GM19452 (cell line): ENCODE measurements at regions not wholly inside any gene's neighbourhood (a gene's known extent, or its start where the extent isn't known, plus 50 kb on each side); places are given as distances from the start of the nearest gene placed in this dataset.
"Not testable (repeated sequence)": the region's sequence is repeated elsewhere in the genome, so short reads cannot be mapped to it uniquely, and the experiment has no call there.

ENCODE experiments used
- ATAC-seq: cut with Tn5 transposase; IDR thresholded peaks from one replicate; pipeline ENCODE4 v1.9.1; 2021; ENCODE audit not compliant: unreplicated experiment

DNA sequence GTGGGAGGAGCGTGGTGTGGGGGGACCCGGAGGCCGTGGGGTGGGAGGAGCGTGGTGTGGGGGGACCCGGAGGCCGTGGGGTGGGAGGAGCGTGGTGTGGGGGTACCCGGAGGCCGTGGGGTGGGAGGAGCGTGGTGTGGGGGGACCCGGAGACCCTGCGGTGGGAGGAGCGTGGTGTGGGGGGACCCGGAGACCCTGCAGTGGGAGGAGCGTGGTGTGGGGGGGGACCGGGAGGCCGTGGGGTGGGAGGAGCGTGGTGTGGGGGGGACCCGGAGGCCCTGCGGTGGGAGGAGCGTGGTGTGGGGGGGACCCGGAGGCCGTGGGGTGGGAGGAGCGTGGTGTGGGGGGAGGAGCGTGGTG, 203.5 kb downstream of the DLL1 start:
- ATAC-seq: not testable (repeated sequence)

DNA sequence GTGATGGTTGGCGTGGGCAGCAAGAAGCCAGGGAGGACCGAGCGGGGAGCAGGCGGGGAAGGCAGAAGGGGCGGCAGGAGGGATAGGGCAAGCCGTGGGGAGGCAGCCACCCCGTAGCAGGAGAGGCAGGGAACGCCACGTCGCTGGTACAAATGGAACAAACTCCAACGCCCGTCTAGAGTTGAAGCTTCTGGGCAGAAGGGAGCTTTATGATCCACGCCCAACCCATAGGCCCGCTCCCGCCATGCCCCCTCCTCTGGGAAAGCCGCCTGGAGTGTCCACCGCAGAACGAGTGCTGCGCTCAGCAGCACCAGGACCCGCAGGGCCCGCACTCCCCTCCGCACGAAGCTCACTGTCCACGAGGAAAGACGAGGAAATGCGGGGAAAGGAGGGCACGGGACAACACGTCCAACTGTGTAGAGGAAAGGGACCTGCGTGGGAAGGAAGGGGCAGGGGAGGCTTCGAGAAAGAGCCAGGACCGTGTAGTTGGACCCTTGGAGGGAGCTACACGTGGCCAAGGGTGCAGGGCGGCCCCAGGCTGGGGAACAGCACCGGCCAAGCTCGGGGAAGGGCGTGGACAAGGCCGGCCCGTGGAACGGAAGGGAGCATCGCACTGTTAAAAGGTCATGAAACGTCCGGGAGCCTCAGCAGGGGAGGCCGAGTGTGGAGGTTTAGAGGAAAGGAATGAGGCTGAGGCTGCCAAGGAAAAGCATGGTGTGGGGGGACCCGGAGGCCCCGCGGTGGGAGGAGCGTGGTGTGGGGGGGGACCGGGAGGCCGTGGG, 204.0 kb downstream of the DLL1 start:
- no peak for ATAC-seq

DNA sequence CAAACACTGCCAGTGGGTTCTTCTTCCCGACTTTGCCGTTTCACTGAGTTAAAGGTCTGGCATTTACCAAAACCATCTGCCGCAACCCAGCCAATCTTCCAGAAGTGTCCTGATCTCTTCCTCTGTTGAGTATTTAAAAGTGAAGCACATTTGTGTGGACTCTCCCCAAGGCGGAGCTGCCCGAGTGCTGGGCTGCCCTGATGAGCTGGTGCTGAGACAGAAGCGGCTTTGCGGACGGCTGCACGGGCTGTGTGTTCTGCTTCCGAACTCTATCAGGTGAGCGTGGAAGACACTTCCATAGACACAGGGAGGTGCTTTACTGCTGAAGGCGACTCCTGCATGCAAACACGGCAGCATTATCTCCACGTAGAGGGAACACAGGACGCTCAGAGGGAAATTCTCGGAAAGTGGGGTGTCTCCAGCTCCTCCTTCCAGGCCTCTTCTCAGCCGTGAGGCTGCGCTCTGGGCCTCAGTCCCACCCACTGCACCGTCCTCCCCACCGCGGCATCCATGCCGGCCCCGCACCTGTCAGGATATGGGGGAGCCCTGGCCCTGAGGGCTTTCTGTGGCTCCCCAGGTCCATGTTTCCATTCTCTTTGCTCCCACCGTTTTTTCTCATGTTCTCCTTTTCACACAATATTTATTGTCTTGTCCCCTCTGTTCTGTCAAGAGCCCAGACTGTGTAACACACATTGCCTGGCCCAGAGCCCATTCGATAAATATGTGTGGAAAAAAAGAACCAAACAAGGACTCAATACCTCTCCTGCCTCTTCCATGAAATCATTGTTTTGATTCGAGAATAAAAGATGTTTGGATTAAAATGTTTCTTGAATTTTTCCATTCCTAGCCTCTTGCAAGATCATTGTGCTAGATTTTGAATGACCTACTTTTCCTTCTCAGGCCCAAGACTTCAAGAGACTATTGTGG, 205.1 kb downstream of the DLL1 start:
- ATAC-seq: no peak

DNA sequence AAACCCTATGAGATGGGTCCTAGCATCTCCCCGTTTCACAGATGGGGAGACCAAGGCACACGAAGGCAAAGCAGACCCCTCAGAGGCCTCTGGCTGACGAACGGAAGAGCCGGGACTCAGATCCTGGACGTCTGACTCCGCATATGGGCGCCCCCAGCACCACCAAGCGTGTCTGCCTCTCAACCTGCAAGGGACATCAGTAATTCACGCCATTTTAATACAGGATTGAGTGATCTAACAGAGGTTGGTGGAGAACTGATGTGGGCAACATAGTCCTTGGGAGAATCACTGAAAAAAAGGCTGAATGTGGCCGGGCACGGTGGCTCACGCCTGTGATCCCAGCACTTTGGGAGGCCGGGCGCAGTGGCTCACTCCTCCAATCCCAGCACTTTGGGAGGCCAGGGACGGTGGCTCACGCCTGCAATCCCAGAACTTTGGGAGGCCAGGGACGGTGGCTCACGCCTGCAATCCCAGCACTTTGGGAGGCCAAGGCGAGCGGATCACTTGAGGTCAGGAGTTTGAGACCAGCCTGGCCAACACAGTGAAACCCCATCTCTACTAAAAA, 206.6 kb downstream of the DLL1 start:
- ATAC-seq: no peak

DNA sequence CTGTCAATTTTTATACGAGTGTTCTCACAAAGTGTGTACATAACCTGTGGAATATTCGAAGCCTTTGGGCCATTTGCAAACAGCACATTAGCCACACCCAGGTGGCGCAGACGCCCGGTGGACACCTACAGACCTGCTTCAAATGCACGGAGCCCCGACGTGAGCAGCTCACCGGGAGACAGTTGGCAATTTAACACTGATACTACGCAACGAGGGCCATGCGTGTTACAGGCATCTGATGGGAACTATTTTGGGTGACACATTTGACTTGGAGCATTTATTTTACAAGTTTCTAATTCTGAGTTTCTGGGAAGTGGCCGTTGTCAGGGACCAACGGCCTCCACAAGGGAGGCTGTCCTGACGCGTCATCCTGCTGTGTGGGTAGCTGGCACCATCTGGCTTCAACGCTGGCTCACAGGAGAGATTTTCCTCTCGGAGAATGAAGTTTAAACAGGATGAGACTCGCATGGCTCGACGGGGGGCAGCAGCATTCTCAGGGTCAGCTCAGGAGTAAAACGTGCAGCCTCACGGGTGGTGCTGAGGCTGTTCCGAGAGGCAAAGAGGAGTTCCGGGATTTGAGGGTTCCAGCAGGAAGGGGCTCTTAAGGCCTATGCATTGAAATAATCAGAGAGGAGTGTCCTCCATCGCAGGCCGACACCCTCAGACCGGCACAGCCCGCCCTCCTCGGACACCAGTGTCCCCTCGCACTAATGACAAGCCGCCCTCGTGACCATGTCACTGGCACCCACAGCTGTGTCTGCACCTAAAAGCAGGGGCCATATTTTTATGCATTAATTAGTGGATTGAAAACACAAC, 207.4 kb downstream of the DLL1 start:
- no peak for ATAC-seq

DNA sequence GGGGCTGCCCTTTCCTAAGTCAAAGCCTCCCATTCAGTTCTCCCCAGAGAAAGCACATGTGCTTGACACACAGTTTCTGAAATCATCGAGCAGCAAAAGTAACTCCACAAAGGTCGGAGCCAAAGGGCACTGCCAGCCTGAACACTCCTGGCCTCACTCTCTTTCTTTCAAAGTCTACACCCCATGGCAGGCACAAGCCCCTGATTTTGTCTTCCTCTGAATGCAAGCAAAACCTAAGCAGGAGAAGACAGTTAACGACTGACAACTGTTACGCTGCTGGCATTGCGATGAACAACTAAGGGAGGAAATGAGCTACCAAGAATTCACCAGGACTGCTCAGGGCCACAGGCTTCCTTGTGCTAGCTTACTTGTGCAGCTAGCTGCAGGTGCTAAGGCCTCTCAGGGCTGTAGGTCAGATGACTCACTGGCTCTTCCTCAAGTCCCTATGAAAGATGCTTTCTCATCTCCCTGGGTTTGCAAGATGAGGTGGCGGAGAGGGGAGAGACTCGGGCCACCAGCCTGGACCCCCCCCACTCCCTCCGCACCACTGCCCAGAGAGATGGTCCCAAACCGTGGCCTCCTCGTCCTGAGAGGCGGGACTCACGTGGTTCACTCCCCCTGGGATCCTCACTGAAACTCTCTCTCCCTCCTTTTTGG, 208.2 kb downstream of the DLL1 start:
- no peak for ATAC-seq

DNA sequence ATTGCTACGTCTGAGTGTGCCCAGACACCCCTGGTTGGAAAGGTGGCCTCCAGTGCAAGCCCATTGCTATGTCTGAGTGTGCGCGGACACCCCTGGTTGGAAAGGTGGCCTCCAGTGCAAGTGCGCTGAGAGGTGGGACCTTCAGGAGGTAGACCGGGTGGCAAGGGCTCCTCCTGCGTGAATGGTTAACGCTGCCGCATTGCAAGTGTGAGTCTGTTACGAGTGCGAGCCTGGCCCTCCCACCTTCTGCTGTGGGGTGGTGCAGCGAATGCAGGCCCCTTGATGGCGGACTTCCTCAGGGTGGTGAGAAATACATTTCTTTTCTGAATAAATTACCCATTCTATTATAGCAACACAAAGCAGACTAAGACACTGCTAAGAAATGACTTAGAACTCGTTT, 208.8 kb downstream of the DLL1 start:
- no peak for ATAC-seq

DNA sequence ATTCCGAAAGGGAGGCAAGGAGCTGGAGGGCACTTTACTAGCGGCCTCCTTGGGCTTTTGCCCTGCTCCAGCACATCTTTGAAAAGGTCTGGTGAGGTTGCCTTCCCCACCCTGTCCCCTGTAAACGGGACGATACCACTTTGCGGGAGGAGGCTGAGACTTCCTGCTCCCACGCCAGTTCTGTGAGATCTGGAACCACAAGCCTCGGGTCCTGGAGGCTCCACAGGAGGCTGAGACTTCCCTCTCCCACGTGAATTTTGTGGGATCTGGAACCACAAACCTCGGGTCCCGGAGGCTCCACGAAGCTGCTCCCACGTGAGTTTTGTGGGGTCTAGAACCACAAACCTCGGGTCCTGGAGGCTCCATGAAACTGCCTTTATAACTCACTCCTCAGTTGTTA, 209.3 kb downstream of the DLL1 start:
- no peak for ATAC-seq

DNA sequence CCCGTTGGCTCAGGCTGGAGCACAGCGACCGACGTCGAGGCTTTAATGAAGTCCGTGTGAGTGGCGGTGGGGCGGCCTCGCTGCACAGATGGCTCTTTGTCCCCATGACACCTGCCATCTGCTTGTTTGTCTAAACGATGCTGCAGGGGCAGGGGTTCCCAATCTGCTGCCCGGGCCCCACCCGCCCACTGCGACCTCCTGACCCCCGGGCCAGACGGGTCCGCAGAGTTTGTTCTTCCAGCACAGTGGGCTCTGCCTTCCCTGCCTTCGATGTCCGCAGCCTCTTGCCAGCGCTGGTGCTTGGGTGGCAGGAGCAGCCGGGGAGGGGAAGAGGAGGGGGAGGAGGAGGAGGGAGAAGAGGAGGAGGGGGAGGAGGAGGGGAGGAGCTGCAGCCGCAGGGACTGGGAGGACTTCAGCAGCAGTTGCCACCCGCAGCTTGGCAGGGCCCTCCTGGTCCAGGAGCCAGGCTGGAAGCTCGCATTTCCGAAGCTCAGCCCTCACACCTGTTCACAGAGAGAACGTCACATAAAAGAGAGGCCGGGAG, 210.0 kb downstream of the DLL1 start:
- ATAC-seq: no peak

DNA sequence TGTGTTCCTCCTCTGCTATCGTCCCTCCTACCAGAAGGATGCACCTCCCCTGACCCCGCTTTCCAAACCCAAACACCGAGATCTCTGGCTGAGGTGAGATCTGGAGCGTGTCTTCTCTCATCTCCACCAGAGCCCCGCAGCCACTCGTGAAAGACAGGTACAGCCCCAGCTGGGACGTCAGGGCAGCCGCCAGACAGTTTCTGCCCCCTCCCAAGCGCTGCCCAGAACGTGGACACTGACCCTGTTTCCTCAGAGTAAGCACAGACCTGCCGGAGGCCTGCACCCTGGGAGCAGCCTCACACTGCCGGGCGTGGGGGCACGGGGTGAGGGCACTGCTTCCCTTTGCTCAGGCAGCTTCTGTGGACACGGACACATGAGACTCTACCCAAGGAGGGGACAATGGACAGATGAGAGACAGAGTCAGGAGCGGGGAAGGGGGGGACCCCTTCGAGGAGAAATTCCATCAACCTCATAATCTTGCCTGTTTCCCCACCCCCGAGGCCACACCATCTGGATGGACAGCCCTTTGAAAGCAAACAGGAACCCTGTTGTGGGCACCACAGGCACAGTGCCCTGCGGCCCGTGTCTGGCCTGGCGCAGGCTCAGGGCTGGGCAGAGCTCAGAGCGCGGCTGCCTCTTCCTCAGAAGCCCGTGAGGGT, 210.6 kb downstream of the DLL1 start:
- no peak for ATAC-seq

DNA sequence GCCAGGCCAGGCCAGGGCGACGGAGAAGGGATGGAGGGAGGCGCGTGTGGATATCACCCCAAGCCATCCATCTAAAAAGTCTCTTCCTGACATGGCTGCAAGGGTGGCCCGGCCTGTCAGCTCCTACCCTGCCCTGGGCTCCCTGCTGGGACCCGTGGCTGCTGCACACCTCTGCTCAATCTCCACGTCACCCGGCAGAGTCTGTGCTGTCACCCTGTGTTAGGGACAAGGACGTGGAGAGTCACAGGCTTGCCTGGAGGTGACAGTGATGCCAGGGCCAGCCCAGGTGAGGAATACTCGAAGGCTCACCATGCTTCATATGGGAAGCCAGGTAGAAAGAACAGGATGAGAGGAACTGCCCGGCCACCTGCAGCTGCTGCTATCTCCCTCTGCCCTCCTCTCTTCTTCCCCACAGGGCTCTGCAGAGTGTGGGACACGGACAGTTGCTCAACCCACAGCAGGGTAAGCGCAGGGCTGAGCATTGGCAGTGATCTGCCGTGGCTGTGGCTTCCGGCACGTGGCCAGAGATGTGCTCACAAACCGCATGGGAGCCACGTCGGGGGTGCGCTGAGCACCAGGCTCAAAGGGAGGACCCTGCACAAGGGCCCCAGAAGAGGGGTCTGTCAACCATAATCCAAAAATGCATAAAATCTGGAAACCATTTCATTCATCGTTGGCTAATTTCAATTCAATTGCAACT, 214.3 kb downstream of the DLL1 start:
- no peak for ATAC-seq

DNA sequence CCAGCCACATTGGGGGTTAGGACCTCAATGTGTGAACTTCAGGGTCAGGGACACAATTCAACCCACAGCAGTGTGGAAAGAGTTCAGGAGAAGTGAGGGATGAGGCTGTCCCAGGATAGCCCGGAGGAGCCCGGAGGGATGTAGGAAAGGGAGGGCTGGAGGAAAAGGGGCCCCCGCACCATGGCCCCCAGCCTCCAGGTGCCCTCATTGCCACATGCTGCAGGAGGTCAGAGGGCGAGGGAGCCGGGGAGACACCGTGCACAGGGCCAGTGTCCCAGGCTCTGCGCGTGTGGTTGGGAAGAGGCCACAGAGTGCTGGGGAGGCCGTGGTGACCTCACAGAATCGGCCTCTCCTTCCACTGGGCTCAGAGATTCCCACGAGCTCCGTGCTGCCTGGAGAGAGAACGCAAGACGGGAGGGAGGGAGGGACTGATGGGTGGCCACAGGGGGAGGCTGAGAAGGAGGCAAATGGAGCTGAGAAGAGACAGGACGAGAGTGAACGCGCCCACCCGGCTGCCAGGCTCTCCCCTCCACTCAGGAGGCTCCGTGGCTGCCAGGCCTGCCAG, 215.1 kb downstream of the DLL1 start:
- ATAC-seq: no peak

DNA sequence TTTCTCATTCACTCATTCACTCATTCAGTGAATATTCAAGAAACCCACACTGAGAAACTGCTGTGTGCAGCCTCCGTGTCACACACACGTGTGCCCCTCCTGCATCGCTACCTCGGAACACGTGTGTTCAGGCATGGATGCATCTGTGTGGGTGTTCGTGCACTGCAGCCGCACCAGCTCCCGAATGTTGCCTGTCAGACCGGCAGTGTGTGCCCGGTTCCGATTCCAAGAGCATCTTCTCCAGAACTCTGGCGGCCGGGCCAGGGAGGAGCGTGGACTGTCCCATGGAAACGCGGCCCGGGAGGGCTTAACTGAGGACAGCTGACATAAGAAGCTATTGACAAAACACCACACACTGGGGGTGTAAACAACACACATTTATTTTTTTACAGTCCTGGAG, 216.0 kb downstream of the DLL1 start:
- ATAC-seq: no peak

DNA sequence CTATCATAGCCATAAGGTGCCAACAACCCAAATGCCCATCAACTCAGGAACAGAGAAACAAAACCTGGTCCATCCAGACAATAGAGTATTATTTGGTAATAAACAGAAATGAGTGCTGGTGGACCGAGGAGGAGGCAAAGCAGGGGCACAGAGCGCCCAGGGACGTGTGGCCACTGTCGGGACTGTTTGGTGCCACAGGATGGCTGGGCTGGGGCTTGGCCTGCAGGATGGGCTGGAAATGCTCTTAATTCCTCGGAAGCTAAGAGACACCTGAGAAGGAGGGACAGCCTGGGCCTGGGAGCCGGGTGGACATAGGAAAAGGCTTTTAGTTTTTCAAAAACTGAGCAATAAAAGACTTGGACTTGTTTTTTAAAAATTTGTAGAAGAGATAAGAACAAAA, 216.4 kb downstream of the DLL1 start:
- ATAC-seq: no peak

DNA sequence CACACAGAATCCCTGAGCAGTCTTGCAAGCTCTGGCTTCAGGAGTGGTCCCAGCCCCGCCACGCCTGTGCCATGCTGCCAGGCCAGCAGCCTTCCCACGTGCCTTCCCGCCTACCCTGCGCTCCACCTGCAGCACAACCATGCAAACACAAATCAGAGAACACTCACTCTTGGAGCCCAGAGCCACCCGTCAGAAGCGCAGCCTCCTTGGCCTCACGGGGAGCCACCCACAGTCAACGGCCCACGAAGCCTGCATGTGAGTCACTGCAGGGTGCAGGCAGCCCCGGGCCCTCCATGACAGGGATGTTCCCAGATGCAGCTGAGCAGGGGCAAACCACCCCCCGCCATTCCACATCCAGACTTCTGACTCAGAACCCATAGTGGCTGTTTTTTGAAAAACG, 217.0 kb downstream of the DLL1 start:
- ATAC-seq: no peak

DNA sequence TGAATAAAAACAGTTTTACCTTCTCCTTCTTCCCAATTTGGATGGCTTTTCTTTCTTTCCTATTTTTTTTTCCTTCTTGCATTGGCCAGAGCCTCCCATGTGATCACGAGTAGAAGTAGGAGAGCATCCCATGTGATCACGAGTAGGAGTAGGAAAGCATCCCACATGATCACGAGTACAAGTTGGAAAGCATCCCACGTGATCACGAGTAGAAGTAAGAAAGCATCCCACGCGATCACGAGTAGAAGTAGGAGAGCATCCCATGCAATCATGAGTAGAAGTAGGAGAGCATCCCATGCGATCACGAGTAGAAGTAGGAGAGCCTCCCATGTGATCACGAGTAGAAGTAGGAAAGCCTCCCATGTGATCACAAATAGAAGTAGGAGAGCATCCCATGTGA, 218.6 kb downstream of the DLL1 start:
- ATAC-seq: no peak

DNA sequence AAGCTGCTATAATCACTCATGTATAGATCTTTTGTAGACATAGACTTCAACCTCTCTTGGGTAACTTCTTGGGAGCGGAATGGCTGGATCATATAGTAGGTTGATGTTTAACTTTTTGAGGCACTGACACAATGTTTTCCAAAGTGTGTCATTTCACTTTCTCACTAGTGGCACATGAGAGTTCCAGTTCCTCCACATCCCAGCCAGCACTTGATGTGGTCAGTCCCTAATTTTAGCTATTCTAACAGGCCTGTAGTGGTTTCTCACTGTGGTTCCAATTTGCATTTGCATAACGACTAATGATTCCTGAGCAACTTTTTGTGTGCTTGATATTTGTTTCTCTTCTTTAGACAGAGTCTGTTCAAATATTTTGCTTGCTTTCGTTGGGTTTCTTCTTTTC, 221.3 kb downstream of the DLL1 start:
- no peak for ATAC-seq

DNA sequence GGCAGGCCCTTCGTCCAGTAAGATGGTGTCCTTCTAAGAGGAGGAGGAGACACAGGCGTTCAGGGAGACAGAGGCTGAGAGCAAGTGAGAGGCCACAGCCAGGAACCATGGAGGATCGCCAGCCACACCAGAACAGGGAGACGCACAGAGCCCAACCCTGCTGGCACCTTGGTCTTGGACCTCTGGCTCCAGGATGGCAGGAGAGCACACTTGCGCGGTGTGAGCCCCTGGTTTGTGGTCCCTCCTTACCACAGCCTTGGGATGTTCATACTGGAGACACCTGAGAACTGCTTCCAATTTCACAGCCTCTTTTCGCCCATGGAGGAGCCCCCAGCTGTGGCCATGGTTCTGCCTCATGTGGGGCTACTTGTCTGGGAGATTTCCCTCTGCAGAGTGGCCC, 222.4 kb downstream of the DLL1 start:
- ATAC-seq: no peak

DNA sequence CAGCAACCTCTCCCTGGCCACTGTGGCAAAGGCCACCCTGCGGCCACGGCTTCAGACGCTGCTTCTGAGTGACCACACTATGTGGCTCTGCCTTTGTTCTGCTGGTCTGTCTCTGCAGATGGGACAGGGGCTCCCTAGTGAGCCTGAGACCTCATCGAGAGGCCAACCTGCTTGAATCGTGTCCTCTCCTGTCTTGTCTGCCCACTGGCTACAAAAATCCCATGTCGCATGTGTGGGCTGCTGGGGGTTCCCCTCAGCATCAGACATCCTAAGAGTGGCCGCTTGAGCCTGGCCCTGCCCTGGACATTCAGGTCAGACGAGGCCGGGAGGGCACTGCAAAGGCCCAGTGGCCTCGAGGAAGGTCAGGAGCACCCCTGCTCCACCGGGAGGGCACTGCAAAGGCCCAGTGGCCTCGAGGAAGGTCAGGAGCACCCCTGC, 222.9 kb downstream of the DLL1 start:
- ATAC-seq: no peak
